HK-2 (cell line): ENCODE measurements at regions not wholly inside any gene's neighbourhood (a gene's known extent, or its start where the extent isn't known, plus 50 kb on each side); places are given as distances from the start of the nearest gene placed in this dataset.

Experiments
- DNase-seq: peaks from one replicate; pipeline ENCODE4 v3.0.0-alpha.2; 2018; ENCODE audit not compliant: unreplicated experiment

DNA sequence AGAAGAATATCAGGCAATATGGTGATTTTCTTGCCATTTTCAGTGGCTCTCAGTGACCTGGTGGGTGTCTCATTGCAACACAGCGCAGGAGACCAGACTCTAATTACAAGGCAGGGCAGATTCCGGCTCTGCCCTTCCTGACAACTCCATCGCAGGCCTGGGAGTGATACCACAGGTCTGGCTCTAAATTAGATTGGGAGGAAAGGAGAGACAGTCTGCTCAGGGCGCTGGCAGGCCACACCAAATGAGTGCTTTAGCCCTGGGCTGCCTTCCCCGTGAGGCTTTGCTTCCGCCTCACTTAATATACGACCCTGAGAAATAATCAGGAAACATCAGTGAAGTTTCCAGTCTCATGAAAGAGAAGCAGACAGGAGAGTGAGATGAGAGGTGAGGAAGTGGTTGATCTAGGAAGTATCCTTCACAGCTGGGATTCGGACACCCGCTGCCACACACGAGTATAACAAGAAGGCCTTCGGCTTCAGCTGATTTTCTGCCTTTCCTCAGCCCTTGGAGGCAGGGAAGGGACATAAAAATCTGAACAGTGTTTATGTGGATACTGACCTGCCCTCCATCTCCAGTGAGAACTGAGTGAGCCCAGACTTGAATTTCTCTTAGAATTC is 73.7 kb upstream of the PROK2 start:
- DNase-seq = no peak

DNA sequence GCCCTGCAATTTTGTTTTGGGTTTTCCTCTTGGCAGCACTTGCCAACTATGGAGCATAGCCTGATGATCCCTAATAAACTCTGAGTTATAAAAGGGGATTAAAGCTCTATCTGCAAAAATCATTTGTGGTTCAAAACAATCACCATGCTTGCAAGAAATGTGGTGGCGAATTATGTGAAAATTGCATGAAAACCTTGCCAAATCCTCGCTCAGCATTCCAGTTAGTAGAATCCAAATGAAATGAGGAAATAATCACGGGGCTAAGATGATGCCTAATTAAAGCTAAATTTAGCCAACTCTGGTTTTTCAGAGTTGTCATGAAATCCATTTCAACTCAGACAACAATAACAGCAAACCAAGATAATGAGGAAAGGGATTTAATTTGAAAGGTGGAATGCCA is 73.0 kb upstream of the PROK2 start:
- no peak for DNase-seq

- no peak for DNase-seq
Measured at GRCh38 chr3:71854706-71855105, 69.8 kb upstream of the PROK2 start.

DNA sequence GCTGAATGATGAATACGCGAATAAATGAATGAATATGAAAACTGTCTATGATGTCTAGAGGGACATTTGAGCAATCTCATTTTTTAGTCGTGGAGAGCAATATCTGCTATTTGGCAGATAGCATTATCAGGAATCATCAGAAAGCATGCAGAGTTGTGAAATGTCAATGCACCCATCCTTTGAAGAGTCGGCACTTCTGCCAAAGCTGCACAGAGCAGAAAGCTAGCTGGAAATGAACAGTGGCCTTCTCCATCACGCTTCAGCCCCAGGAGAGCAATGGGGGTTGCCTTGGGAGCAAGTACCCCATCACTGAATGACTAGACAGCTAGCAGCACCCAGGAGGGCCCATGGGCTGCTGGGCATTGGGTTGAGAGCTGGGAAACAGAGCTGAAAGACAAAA is 69.1 kb upstream of the PROK2 start:
- no peak for DNase-seq

DNA sequence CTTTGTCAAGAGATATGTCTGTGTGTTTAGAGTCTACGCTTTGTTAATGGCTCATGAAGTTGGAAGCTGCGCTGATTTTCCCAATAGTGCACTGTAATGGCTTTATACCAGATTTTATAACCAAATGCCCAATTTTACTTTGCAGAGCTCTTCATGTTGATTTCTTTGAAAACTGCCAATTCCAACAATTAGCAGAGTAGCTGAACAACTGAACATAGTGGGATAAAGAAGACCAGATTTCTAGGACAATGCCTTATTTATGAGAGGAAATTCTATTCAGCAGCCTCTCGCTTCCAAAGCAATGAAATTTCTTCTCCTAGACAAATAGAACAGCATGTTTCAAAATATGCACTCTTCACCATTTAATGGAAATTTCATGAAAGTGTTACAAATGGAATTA is 66.9 kb upstream of the PROK2 start:
- no peak for DNase-seq

- no peak for DNase-seq
Measured at GRCh38 chr3:71850654-71851053, 65.7 kb upstream of the PROK2 start.

DNA sequence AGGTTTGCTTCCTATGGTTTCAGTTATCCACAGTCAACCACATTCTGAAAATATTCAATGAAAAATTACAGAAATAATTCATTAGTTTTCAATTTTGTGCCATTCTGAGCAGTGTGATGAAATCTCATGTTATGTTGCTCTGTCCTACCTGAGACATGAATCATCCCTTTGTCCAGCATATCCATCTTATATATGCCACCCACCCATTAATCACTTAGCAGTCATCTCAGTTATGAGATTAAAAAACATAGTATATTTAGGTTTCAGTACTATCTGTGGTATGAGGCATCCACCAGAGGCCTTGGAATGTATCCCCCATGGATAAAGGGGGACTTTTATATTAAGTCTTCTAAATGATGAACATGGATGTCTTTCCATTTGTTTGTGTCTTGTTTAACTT is 64.7 kb upstream of the PROK2 start:
- DNase-seq = no peak

GRCh38 chr3:71847794-71848193 is 62.8 kb upstream of the PROK2 start:
- DNase-seq = no peak

- DNase-seq = no peak
Measured at GRCh38 chr3:71846185-71846584, 61.2 kb upstream of the PROK2 start.

DNA sequence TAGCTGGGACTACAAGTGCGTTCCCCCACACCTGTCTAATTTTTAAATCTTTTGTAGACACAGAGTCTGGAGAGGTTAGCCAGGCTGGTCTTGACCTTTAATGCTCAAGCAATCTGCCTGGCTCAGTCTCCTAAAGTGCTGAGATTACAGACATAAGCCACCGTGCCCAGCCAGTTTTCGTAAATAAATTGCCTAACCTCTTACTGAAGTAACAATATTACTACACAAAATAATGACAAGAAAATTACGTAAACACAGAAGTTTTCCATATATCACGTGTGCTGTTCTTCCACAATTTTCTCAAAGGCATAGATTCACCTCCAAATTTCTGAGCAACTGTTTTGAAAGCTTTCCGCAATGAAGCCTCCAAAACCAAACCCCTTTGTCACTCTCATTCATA is 58.1 kb upstream of the PROK2 start:
- no peak for DNase-seq

- no peak for DNase-seq
Measured at GRCh38 chr3:71838406-71838805, 53.5 kb upstream of the PROK2 start.
